COLO668 (cell line): ENCODE measurements at regions not wholly inside any gene's neighbourhood (a gene's known extent, or its start where the extent isn't known, plus 50 kb on each side); places are given as distances from the start of the nearest gene placed in this dataset.
"Not testable (repeated sequence)": the region's sequence is repeated elsewhere in the genome, so short reads cannot be mapped to it uniquely, and the experiment has no call there.

Source experiments
- DNase-seq: peaks from one replicate; lab custom pipeline; 2025; ENCODE audit not compliant: unreplicated experiment; lab: John Stamatoyannopoulos, UW

GRCh38 chr2:209269024-209269423 lies 154.8 kb upstream of the MAP2 start:
- no peak for DNase-seq

- no peak for DNase-seq
Observed at GRCh38 chr2:209276000-209276399, 147.8 kb upstream of the MAP2 start.

DNA sequence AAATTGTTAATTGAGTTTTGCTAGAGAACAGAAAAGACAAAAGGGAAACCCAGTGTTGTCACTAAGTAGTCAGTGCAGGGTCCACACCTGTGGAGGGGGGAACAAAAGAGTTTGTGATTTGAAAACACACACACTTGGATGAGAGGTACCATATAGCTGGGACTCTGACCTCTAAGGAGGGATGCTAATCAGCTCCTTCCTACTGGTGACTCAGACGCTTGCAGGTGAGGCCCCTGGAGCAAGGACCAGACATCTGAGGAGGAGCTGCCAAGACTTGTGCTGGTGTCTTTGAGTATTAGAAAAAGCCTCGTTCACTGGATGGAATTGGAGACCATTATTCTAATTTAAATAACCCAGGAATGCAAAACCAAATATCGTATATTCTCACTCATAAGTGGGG lies 146.4 kb upstream of the MAP2 start:
- no peak for DNase-seq

GRCh38 chr2:209298601-209299000 lies 125.2 kb upstream of the MAP2 start:
- DNase-seq = no peak

- DNase-seq = not testable (repeated sequence)
Observed at GRCh38 chr2:209299478-209299877, 124.4 kb upstream of the MAP2 start.

GRCh38 chr2:209300766-209301165 lies 123.1 kb upstream of the MAP2 start:
- not testable (repeated sequence) for DNase-seq

DNA sequence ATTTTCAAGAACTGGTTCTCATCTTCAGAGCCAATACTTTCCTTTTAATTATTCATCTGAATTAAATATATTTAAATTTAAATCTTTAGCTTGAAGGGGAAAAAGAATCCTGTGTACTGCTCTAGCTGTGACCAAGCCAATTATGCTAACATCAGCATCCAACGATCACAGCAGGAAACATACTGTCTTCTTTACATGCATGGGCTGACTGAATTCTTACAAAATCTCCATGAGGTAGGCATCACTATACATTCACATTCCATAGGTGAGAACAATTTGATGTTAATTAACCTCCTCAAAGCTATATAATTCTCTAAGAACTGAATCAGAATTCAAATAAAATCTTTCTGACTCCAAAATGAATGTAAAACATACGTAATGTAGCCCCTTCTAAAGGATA lies 118.8 kb upstream of the MAP2 start:
- DNase-seq = no peak

DNA sequence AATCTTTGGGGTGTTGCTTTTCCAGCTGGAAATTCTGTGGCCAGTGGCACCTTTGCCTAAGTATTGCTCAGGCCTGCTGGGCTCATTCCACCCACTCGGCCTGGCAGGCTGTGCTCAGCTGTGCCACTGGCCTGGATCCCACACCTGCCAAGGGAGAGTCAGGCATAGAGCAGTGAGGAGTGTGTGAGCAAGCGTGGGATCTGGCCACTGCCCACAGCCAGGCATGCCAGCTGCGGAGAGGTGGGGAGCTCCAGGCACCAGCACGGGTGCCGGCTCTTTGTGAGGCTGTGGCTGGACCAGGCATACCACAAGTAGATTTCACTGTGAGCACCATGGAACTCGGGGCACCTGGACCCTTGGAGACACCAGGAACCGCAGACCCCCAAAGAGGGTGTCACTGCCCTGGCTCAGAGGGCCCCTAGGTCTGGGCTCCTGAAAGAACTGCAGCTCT lies 118.1 kb upstream of the MAP2 start:
- no peak for DNase-seq

GRCh38 chr2:209307161-209308001 lies 116.5 kb upstream of the MAP2 start:
- DNase-seq = no peak

GRCh38 chr2:209308415-209308814 lies 115.4 kb upstream of the MAP2 start:
- DNase-seq = no peak

DNA sequence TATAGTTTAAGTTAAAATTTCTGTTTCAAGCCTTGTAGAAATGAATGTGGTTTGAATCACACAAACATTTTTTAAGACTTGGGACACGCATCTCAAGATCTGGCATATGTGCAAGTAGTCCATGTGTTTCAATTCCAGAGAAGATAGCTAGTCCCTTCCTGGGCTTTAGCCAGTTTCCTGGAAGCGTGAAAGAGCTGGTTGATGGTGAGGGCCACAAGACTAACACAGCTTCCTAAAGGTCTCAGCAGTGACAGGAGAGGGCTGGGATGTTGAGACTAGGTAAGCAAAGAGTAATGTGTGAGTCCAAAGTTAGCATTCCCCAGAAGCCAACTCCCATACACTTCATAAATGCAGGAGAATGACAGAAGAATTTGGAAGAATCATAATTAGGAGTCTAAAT lies 111.9 kb upstream of the MAP2 start:
- DNase-seq = no peak

GRCh38 chr2:209312450-209312849 lies 111.4 kb upstream of the MAP2 start:
- not testable (repeated sequence) for DNase-seq

DNA sequence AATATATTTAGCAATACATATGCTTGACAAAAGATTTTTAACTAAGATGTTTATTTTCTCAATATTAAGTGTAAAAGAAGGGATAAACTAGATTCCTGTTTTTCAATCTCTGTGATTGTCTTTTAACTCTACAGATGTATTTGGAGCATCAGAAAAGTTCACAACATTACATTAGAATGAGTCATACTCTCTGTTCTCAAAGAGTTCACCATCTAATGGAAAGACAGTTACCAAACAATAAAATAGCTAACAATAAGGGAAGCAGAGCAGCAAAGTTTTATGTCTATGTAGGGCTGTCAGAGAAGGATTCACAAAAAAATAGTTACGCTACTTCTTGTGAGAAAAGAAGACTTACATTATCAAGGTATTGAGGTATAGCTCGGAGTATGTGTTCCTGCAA lies 109.2 kb upstream of the MAP2 start:
- no peak for DNase-seq

GRCh38 chr2:209316141-209316540 lies 107.7 kb upstream of the MAP2 start:
- no peak for DNase-seq

- DNase-seq = no peak
Observed at GRCh38 chr2:209321076-209321475, 102.8 kb upstream of the MAP2 start.

DNA sequence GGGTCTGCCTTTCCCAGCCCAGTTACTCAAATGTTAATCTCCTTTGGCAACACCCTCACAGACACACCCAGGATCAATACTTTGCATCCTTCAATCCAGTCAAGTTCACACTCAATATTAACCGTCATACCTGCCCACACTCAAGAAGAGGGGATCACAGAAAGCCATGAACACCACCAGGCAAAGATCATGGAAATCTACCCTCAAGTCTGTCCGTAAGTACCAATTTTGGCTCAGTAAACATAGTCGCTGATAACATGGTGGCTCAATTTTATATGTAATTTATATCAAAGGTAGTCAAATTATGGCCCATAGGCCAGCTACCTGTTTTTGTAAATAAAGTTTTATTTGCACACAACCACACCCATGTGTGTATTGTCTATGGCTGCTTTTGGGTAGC lies 102.3 kb upstream of the MAP2 start:
- DNase-seq = no peak

DNA sequence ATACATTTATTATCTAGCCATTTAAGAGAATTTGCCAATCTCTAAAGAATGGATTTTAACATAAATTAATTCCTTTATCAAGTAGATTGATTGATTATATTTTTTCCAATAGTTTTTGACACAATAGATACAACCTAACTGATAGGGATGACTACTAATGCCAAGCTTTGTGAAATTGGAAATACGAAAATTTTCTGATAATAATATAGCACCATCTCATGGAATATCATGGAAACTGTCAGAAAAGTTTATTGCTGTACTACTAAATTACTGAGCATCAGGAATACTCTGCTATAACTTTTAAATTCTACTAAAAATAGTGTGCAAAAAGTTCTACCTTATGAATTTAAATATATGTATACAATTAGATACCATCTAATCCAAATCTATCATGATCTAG lies 101.8 kb upstream of the MAP2 start:
- no peak for DNase-seq

- no peak for DNase-seq
Observed at GRCh38 chr2:209322905-209323512, 100.8 kb upstream of the MAP2 start.

- no peak for DNase-seq
Observed at GRCh38 chr2:209323738-209324137, 100.1 kb upstream of the MAP2 start.

- DNase-seq = no peak
Observed at GRCh38 chr2:209324281-209324680, 99.6 kb upstream of the MAP2 start.

- DNase-seq = peak; percentile 9
Observed at GRCh38 chr2:209331291-209331844, 92.5 kb upstream of the MAP2 start.
